ENCODE measurements at regions not wholly inside any gene's neighbourhood (a gene's known extent, or its start where the extent isn't known, plus 50 kb on each side); places are given as distances from the start of the nearest gene placed in this dataset.

GRCh38 chr13:85543144-85543543 is 256.1 kb downstream of the SLITRK6 start:
- TF ChIP-seq CTCF (conservative IDR thresholded peaks at IDR 0.05), result no peak
- TF ChIP-seq EZH2 (IDR thresholded peaks at IDR 0.05; ENCODE audit: low read depth), result no peak

All from PC-9 (cell line).